K562 (cell line): ENCODE measurements at regions not wholly inside any gene's neighbourhood (a gene's known extent, or its start where the extent isn't known, plus 50 kb on each side); places are given as distances from the start of the nearest gene placed in this dataset.

Experiments
- ATAC-seq: fragments of 200-7000 bp; cut with Tn5 transposase; 3 replicates; pipeline ENCODE4 v1.9.1; 2020; ENCODE audit warnings: moderate library complexity
- BruUV-seq: library from RNA; stranded (reverse); fragments of 400-500 nt; replicated peaks from 2 replicates; lab custom pipeline; 2021; lab: Mats Ljungman, UMichigan
- CTCF ChIA-PET: fragments of 300-600 bp; formaldehyde crosslinking; extraction: SDS; loops from one replicate; lab custom pipeline; 2021; ENCODE audit warnings: low intra/inter-chr PET ratio; lab: Yijun Ruan, JAX
- POLR2A ChIA-PET: fragments of 300-600, 350-650 bp; sonication (Branson Sonifier 250); formaldehyde crosslinking; extraction: SDS; loops from one replicate; lab custom pipeline; 2021; ENCODE audit warnings: antibody characterized with exemption, inconsistent platforms; lab: Yijun Ruan, JAX
- DNase-seq, 4 experiments: peaks; one replicate each; pipeline versions ENCODE4 v3.0.0 to v3.0.0-alpha.2; 2011 to 2018; ENCODE audit warnings: low spot score in 3 of 4, mixed read lengths in 3 of 4; ENCODE audit errors: extremely low read depth in 1 of 4
- FAIRE-seq: peaks from 2 replicates; lab custom pipeline; 2011; peaks lifted over from hg19 to GRCh38; lab: Jason Lieb, UNC
- H2AFZ ChIP-seq: 2 replicates; pipeline ENCODE4 v1.6.0; 2011; ENCODE audit warnings: low read depth, low read length, control low read depth, inconsistent platforms
- H3K27ac ChIP-seq: fragments of 200-600 bp; 3 replicates; pipeline ENCODE4 v1.8.0; 2011; ENCODE audit warnings: low read depth, mild to moderate bottlenecking, control low read depth, inconsistent platforms, low read length, moderate library complexity, mixed read lengths; ENCODE audit errors: extremely low read depth
- H3K27me3 ChIP-seq, 2 experiments: fragments of 300-600 bp in 1 of 2; 2 replicates in 1 of 2; 3 replicates in 1 of 2; pipeline versions ENCODE4 v1.6.0 to v1.8.0; 2011; ENCODE audit warnings: inconsistent platforms in 2 of 2, low read length in 2 of 2, mild to moderate bottlenecking in 1 of 2, mixed read lengths in 1 of 2, moderate library complexity in 1 of 2; ENCODE audit not compliant: control insufficient read depth in 2 of 2, insufficient read depth in 2 of 2
- H3K36me3 ChIP-seq: fragments of 300-600 bp; 3 replicates; pipeline ENCODE4 v1.8.0; 2011; ENCODE audit warnings: mild to moderate bottlenecking, low read length, inconsistent platforms; ENCODE audit not compliant: control insufficient read depth, insufficient read depth
- H3K4me1 ChIP-seq, 2 experiments: fragments of 200-600 bp in 1 of 2; replicated peaks in 1 of 2; 2 replicates in 1 of 2; 3 replicates in 1 of 2; pipeline versions ENCODE4 v1.5.1 to v1.8.0; 2011; ENCODE audit warnings: inconsistent platforms in 2 of 2, low read length in 2 of 2, mild to moderate bottlenecking in 1 of 2, mixed read lengths in 1 of 2, moderate library complexity in 1 of 2; ENCODE audit not compliant: control insufficient read depth in 2 of 2, insufficient read depth in 2 of 2
- H3K4me2 ChIP-seq: 2 replicates; pipeline ENCODE4 v1.6.1; 2011; ENCODE audit warnings: low read length, control low read depth, inconsistent platforms, mixed read lengths; ENCODE audit not compliant: insufficient read depth
- H3K4me3 ChIP-seq: fragments of 200-600 bp; sonication (generic), shearing (Covaris generic); 2 replicates; pipeline ENCODE4 v1.5.1; 2016; ENCODE audit warnings: control low read depth, inconsistent platforms
- H3K79me2 ChIP-seq: fragments of 200-600 bp; 3 replicates; pipeline ENCODE4 v1.8.0; 2011; ENCODE audit warnings: low read length, inconsistent platforms; ENCODE audit not compliant: control insufficient read depth, insufficient read depth
- H3K9ac ChIP-seq, 2 experiments: 2 replicates each; pipeline versions ENCODE4 v1.6.0 to v1.6.1; 2011; ENCODE audit warnings: low read depth in 2 of 2, low read length in 2 of 2, control low read depth in 1 of 2, inconsistent platforms in 1 of 2, mild to moderate bottlenecking in 1 of 2, mixed read lengths in 1 of 2; ENCODE audit not compliant: insufficient read depth in 1 of 2
- H3K9me1 ChIP-seq: one replicate; pipeline ENCODE4 v1.6.0; 2011; ENCODE audit warnings: inconsistent platforms, mild to moderate bottlenecking, low read length, moderate library complexity; ENCODE audit not compliant: control insufficient read depth, insufficient read depth
- H3K9me3 ChIP-seq: replicated peaks from 2 replicates; pipeline ENCODE4 v1.5.1; 2011; ENCODE audit warnings: low read depth, low read length, inconsistent platforms; ENCODE audit not compliant: control insufficient read depth, insufficient read depth
- H4K20me1 ChIP-seq: replicated peaks from 2 replicates; pipeline ENCODE4 v1.6.1; 2011; ENCODE audit warnings: low read length, inconsistent platforms, mixed read lengths; ENCODE audit not compliant: control insufficient read depth, insufficient read depth
- ATF7 ChIP-seq: fragments of 450-650 bp; IDR thresholded peaks from 2 replicates; pipeline ENCODE4 v1.7.1; 2014; ENCODE audit warnings: mild to moderate bottlenecking, moderate library complexity
- CREB3L1 ChIP-seq: fragments of 450-650 bp; IDR thresholded peaks from 2 replicates; pipeline ENCODE4 v1.6.1; 2014; ENCODE audit warnings: low read depth, mild to moderate bottlenecking, moderate library complexity, borderline replicate concordance
- CTCFL ChIP-seq: IDR thresholded peaks from 2 replicates; pipeline ENCODE4 v1.6.1; 2011; ENCODE audit warnings: borderline replicate concordance, low read depth, mild to moderate bottlenecking, moderate library complexity, low read length; ENCODE audit not compliant: insufficient read depth, poor library complexity, severe bottlenecking
- KHSRP ChIP-seq: fragments of 450-650 bp; IDR thresholded peaks from 2 replicates; pipeline ENCODE4 v1.6.1; 2017
- KLF1 ChIP-seq: fragments of 450-650 bp; IDR thresholded peaks from 2 replicates; pipeline ENCODE4 v1.6.1; 2016; ENCODE audit warnings: missing genetic modification characterization, missing compliant biosample characterization
- NCOR1 ChIP-seq: fragments of 450-650 bp; IDR thresholded peaks from 2 replicates; pipeline ENCODE4 v1.6.1; 2016; ENCODE audit warnings: mild to moderate bottlenecking, moderate library complexity
- NR0B1 ChIP-seq: fragments of 450-650 bp; IDR thresholded peaks from one replicate; pipeline ENCODE4 v1.6.1; 2018; ENCODE audit warnings: mild to moderate bottlenecking, moderate library complexity; ENCODE audit not compliant: partially characterized antibody
- OTX1 ChIP-seq: fragments of 450-650 bp; formaldehyde crosslinking; IDR thresholded peaks from 2 replicates; pipeline ENCODE4 v1.4.0; 2022; ENCODE audit warnings: mild to moderate bottlenecking
- SP2 ChIP-seq: IDR thresholded peaks from 2 replicates; pipeline ENCODE4 v1.6.1; 2011; ENCODE audit warnings: mild to moderate bottlenecking, low read depth, low read length, moderate library complexity; ENCODE audit not compliant: poor library complexity, severe bottlenecking; ENCODE audit errors: extremely low read depth
- YBX1 ChIP-seq: fragments of 450-650 bp; IDR thresholded peaks from 2 replicates; pipeline ENCODE4 v1.7.1; 2016; ENCODE audit warnings: mild to moderate bottlenecking
- WGBS: fragments of 100-300 bp; shearing (Covaris generic); methylation state at CpG from one replicate; pipeline ENCODE4 v1.1.6; 2016; ENCODE audit warnings: low coverage, mixed read lengths; ENCODE audit not compliant: insufficient coverage; ENCODE audit errors: missing lambda C conversion rate; 5-methylcytosine and 5-hydroxymethylcytosine counted together
- in situ Hi-C: fragments of 300-500 bp; cut with MboI; formaldehyde crosslinking; loops from 4 replicates; pipeline ENCODE4 v1.15.0; 2018; ENCODE audit warnings: inconsistent platforms, mixed read lengths
- intact Hi-C: fragments of 100-400 bp; cut with micrococcal nuclease; formaldehyde crosslinking; loops from 2 replicates; pipeline ENCODE4 v1.14.2; 2022

- DNase-seq (no peak), ATAC-seq (no peak)
- BruUV-seq, result no TSS peak
- Histone ChIP-seq H3K36me3 (no peaks in the 10 kb centered on the region), H3K4me1 (no peaks in the 10 kb centered on the region), H2AFZ (no peak overlapping the region), H3K4me3 (no peak overlapping the region), H3K27ac (no peak overlapping the region)
- ChIA-PET POLR2A (interaction anchor here (0.6 to 1.6 kb wide), 3 partner anchors 10 to 46 kb away, joined by 3 read pairs; no protein-coding TSS in a partner anchor), CTCF (no interaction called here)
- TF ChIP-seq ATF7 (no peak), YBX1 (no peak)
- TF ChIP-seq, all 486 proteins: peak for 0
- FAIRE-seq, result no peak
- no peaks in the 10 kb centered on the region for H3K9me3 ChIP-seq
- no peak overlapping the region for H3K4me2 ChIP-seq
- in situ Hi-C loops (no loop called here), intact Hi-C loops (no loop called here)
- no peak overlapping the region for H3K9ac ChIP-seq
- H4K20me1 ChIP-seq, result peaks cover 6% of the 10 kb centered on the region; the same call in 1 of the 2 replicates
- peaks cover 41 to 72% of the 10 kb centered on the region in 2 experiments; a peak in 4 of 5 replicates for H3K27me3 ChIP-seq
- H3K79me2 ChIP-seq, result no peaks in the 10 kb centered on the region
- WGBS, result 2% methylated on average over 13 of the region's 13 CpGs
- no peaks in the 10 kb centered on the region for H3K9me1 ChIP-seq
These were observed 366.6 kb upstream of the SHH start for GRCh38 chr7:156178857-156179256.

- no TSS peak for BruUV-seq
- H3K9me3 ChIP-seq, result no peaks in the 10 kb centered on the region
- ChIA-PET POLR2A (interaction anchor here (1.6 kb wide), 1 partner anchor 19 kb away, joined by 3 read pairs; no protein-coding TSS in a partner anchor), CTCF (no interaction called here)
- DNase-seq (no peak), ATAC-seq (no peak; the same call in 2 of the 3 replicates), FAIRE-seq (no peak)
- H3K36me3 ChIP-seq, result no peaks in the 10 kb centered on the region
- H3K27ac ChIP-seq, result no peak overlapping the region
- no peak overlapping the region for H2AFZ ChIP-seq
- no peaks in the 10 kb centered on the region for H3K9me1 ChIP-seq
- in situ Hi-C loops (no loop called here), intact Hi-C loops (no loop called here)
- no peak overlapping the region for H3K4me2 ChIP-seq
- under 1% methylated on average over 12 of the region's 15 CpGs for WGBS
- H3K9ac ChIP-seq, result no peak overlapping the region
- peaks cover 6% of the 10 kb centered on the region; the same call in 1 of the 2 replicates for H4K20me1 ChIP-seq
- no peaks in the 10 kb centered on the region for H3K4me1 ChIP-seq
- no peak overlapping the region for H3K4me3 ChIP-seq
- H3K27me3 ChIP-seq, result peaks cover 43 to 79% of the 10 kb centered on the region in 2 experiments; a peak in 4 of 5 replicates
- H3K79me2 ChIP-seq, result no peaks in the 10 kb centered on the region
- no peak for TF ChIP-seq ATF7
- no peak for TF ChIP-seq NCOR1
- no peak for TF ChIP-seq NR0B1
- no peak for TF ChIP-seq CREB3L1
- TF ChIP-seq OTX1 (CRISPR knock-in tag), result no peak
- TF ChIP-seq KHSRP, result no peak
- no peak for TF ChIP-seq CTCFL
- no peak for TF ChIP-seq KLF1 (tag)
- no peak for TF ChIP-seq SP2
These were observed 366.0 kb upstream of the SHH start for GRCh38 chr7:156178214-156178613.
